ENCODE measurements at regions not wholly inside any gene's neighbourhood (a gene's known extent, or its start where the extent isn't known, plus 50 kb on each side); places are given as distances from the start of the nearest gene placed in this dataset.

GRCh38 chr2:133844214-133844892 is 276.1 kb upstream of the NCKAP5 start (continued):
- peak; percentile 97 to 98 for TF ChIP-seq RAD21 (IDR thresholded peaks at IDR 0.05 in 1 of 2, conservative IDR thresholded peaks at IDR 0.05 in 1 of 2; ENCODE audit: low read depth in 2 of 2, low read length in 2 of 2)
- TF ChIP-seq TAF1 (IDR thresholded peaks at IDR 0.05; ENCODE audit: low read depth, low read length) = no peak
- no peak for TF ChIP-seq TAF7 (optimal IDR thresholded peaks at IDR 0.05; ENCODE audit: borderline replicate concordance, low read depth, low read length)
- no peak for TF ChIP-seq KDM5A (IDR thresholded peaks at IDR 0.05; ENCODE audit: low read length)
- no peak for TF ChIP-seq SP1 (IDR thresholded peaks at IDR 0.05; ENCODE audit: low read depth, low read length)
- no peak for TF ChIP-seq EGR1 (IDR thresholded peaks at IDR 0.05; ENCODE audit: borderline replicate concordance, low read depth, low read length)
- peak; percentile 66; the same call in 1 of the 2 replicates for TF ChIP-seq KDM1A (IDR thresholded peaks at IDR 0.05; ENCODE audit: borderline replicate concordance, low read length)
- peak; percentile 77 to 84 (median 82) for TF ChIP-seq CTCF (IDR thresholded peaks at IDR 0.05; ENCODE audit: control extremely low read depth in 1 of 3, insufficient read depth in 1 of 3, low read depth in 1 of 3, low read length in 3 of 3)

Data from H1 (cell line).